WTC11 (cell line): ENCODE measurements at regions not wholly inside any gene's neighbourhood (a gene's known extent, or its start where the extent isn't known, plus 50 kb on each side); places are given as distances from the start of the nearest gene placed in this dataset.

Experiments used
- ATAC-seq: fragments of 200-7000 bp; cut with Tn5 transposase; 2 replicates; pipeline ENCODE4 v1.10.0; 2021; ENCODE audit warnings: mild to moderate bottlenecking, moderate library complexity
- CTCF ChIA-PET: fragments of 300-600 bp; sonication (Branson Sonifier 250); formaldehyde crosslinking; loops from one replicate; lab custom pipeline; 2021; ENCODE audit warnings: antibody characterized with exemption; lab: Charles Lee
- POLR2A ChIA-PET: fragments of 350-600 bp; sonication (Branson Sonifier 250); formaldehyde crosslinking; loops from one replicate; lab custom pipeline; 2021; ENCODE audit warnings: antibody characterized with exemption; lab: Charles Lee
- DNase-seq: peaks from one replicate; pipeline ENCODE4 v3.0.0; 2021; ENCODE audit warnings: low spot score
- H3K27ac Mint-ChIP-seq: 2 replicates; pipeline ENCODE4 v1.8.0; 2021; ENCODE audit warnings: mixed read lengths
- H3K27me3 Mint-ChIP-seq: 2 replicates; pipeline ENCODE4 v1.8.0; 2021; ENCODE audit warnings: low read depth, mild to moderate bottlenecking, moderate library complexity, mixed read lengths
- H3K36me3 Mint-ChIP-seq: 2 replicates; pipeline ENCODE4 v1.8.0; 2021; ENCODE audit warnings: mixed read lengths
- H3K4me1 Mint-ChIP-seq: 2 replicates; pipeline ENCODE4 v1.8.0; 2022; ENCODE audit warnings: mixed read lengths
- H3K4me3 Mint-ChIP-seq: 2 replicates; pipeline ENCODE4 v1.8.0; 2021; ENCODE audit warnings: mild to moderate bottlenecking, moderate library complexity, mixed read lengths
- H3K9me3 Mint-ChIP-seq: 2 replicates; pipeline ENCODE4 v1.8.0; 2021; ENCODE audit warnings: mixed read lengths
- ATF1 ChIP-seq: sonication (generic); formaldehyde crosslinking; IDR thresholded peaks from 2 replicates; pipeline ENCODE4 v1.8.1; 2023; ENCODE audit warnings: mild to moderate bottlenecking, moderate library complexity, missing genetic modification reagents
- CBFB ChIP-seq: sonication (generic); formaldehyde crosslinking; IDR thresholded peaks from 2 replicates; pipeline ENCODE4 v1.8.1; 2022; ENCODE audit warnings: mild to moderate bottlenecking, low read depth, missing genetic modification reagents
- EMX1 ChIP-seq: fragments of 250-450 bp; sonication (Bioruptor Pico); IDR thresholded peaks from 2 replicates; pipeline ENCODE4 v1.8.0; 2021; ENCODE audit warnings: mild to moderate bottlenecking
- ESRRA ChIP-seq: sonication (generic); formaldehyde crosslinking; IDR thresholded peaks from 2 replicates; pipeline ENCODE4 v1.8.1; 2022; ENCODE audit warnings: mild to moderate bottlenecking, missing genetic modification reagents, borderline replicate concordance
- ETV6 ChIP-seq: sonication (generic); formaldehyde crosslinking; IDR thresholded peaks from 2 replicates; pipeline ENCODE4 v1.8.1; 2022; ENCODE audit warnings: mild to moderate bottlenecking, missing genetic modification reagents
- FOXJ3 ChIP-seq: sonication (generic); formaldehyde crosslinking; IDR thresholded peaks from 2 replicates; pipeline ENCODE4 v1.9.0; 2021; ENCODE audit warnings: missing genetic modification reagents, mild to moderate bottlenecking, borderline replicate concordance
- GABPB1 ChIP-seq: sonication (generic); formaldehyde crosslinking; IDR thresholded peaks from 2 replicates; pipeline ENCODE4 v1.8.1; 2023; ENCODE audit warnings: mild to moderate bottlenecking, missing genetic modification reagents
- GRHL2 ChIP-seq: fragments of 250-450 bp; sonication (Bioruptor Pico); IDR thresholded peaks from 2 replicates; pipeline ENCODE4 v1.8.0; 2022; ENCODE audit warnings: mild to moderate bottlenecking, moderate library complexity; ENCODE audit not compliant: insufficient replicate concordance, severe bottlenecking
- GTF2I ChIP-seq: fragments of 250-450 bp; sonication (Bioruptor Pico); conservative IDR thresholded peaks from 2 replicates; pipeline ENCODE4 v1.4.0; 2021; ENCODE audit warnings: mild to moderate bottlenecking
- HMGA2 ChIP-seq: fragments of 250-450 bp; sonication (Bioruptor Pico); IDR thresholded peaks from 2 replicates; pipeline ENCODE4 v1.4.0; 2021; ENCODE audit warnings: mild to moderate bottlenecking, moderate library complexity
- MAX ChIP-seq: sonication (generic); formaldehyde crosslinking; IDR thresholded peaks from 2 replicates; pipeline ENCODE4 v1.8.0; 2022; ENCODE audit warnings: mild to moderate bottlenecking, missing genetic modification reagents
- NFATC4 ChIP-seq: fragments of 250-450 bp; sonication (Bioruptor Pico); IDR thresholded peaks from 2 replicates; pipeline ENCODE4 v1.9.0; 2021; ENCODE audit warnings: mild to moderate bottlenecking
- NR3C1 ChIP-seq: sonication (generic); formaldehyde crosslinking; conservative IDR thresholded peaks from 2 replicates; pipeline ENCODE4 v1.8.1; 2023; ENCODE audit warnings: low read depth, mild to moderate bottlenecking, missing genetic modification reagents
- RORB ChIP-seq: fragments of 250-450 bp; sonication (Bioruptor Pico); IDR thresholded peaks from 2 replicates; pipeline ENCODE4 v1.9.0; 2021; ENCODE audit warnings: mild to moderate bottlenecking
- SMAD4 ChIP-seq: sonication (generic); formaldehyde crosslinking; IDR thresholded peaks from 2 replicates; pipeline ENCODE4 v1.8.0; 2022; ENCODE audit warnings: mild to moderate bottlenecking, missing genetic modification reagents
- STAT6 ChIP-seq: sonication (generic); formaldehyde crosslinking; conservative IDR thresholded peaks from 2 replicates; pipeline ENCODE4 v1.8.1; 2023; ENCODE audit warnings: mild to moderate bottlenecking, low read depth, missing genetic modification reagents, moderate library complexity
- ZBTB21 ChIP-seq: sonication (generic); formaldehyde crosslinking; IDR thresholded peaks from 2 replicates; pipeline ENCODE4 v1.8.1; 2023; ENCODE audit warnings: mild to moderate bottlenecking, missing genetic modification reagents, borderline replicate concordance
- ZNF138 ChIP-seq: sonication (generic); formaldehyde crosslinking; conservative IDR thresholded peaks from 2 replicates; pipeline ENCODE4 v1.8.1; 2022; ENCODE audit warnings: mild to moderate bottlenecking, moderate library complexity, missing genetic modification reagents
- ZNF219 ChIP-seq: sonication (generic); formaldehyde crosslinking; IDR thresholded peaks from 2 replicates; pipeline ENCODE4 v1.8.0; 2023; ENCODE audit warnings: missing genetic modification reagents, mild to moderate bottlenecking, borderline replicate concordance
- ZNF232 ChIP-seq: sonication (generic); formaldehyde crosslinking; IDR thresholded peaks from 2 replicates; pipeline ENCODE4 v1.8.0; 2022; ENCODE audit warnings: mild to moderate bottlenecking, missing genetic modification reagents
- ZNF317 ChIP-seq: sonication (generic); formaldehyde crosslinking; IDR thresholded peaks from 2 replicates; pipeline ENCODE4 v1.8.1; 2023; ENCODE audit warnings: low read depth, mild to moderate bottlenecking, moderate library complexity, missing genetic modification reagents, borderline replicate concordance
- ZNF416 ChIP-seq: fragments of 250-450 bp; sonication (Bioruptor Pico); IDR thresholded peaks from 2 replicates; pipeline ENCODE4 v1.9.0; 2021; ENCODE audit warnings: mild to moderate bottlenecking, inconsistent platforms
- ZNF423 ChIP-seq: fragments of 250-450 bp; sonication (Bioruptor Pico); IDR thresholded peaks from 2 replicates; pipeline ENCODE4 v2.1.2; 2022; ENCODE audit warnings: mild to moderate bottlenecking, moderate library complexity
- ZNF512 ChIP-seq: sonication (generic); formaldehyde crosslinking; IDR thresholded peaks from 2 replicates; pipeline ENCODE4 v1.8.1; 2022; ENCODE audit warnings: missing genetic modification reagents, borderline replicate concordance

DNA sequence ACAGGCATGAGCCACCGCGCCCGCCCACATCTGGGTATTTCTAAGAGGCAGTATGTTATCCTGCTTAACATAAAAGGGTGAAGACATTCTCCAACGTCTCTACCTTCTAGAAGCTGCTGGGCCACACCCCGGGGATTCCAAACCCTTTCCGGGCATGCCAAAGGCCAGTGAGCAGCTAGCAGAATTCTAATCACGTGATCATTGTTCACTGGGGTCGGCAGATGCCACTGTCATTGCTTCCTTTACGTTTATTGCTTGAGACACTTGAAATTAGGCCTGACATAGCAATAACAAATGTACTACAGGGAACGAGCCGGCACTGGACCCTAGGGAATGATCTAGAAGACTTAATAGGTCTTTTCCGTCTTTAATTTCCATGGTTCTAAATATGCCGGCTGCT, 141.2 kb upstream of the ZFHX3 start:
- ChIA-PET CTCF (interaction anchor here (1.6 kb wide), 1 partner anchor 357 kb away, joined by 5 read pairs; no protein-coding TSS in a partner anchor), POLR2A (no interaction called here)
- Mint-ChIP-seq H3K4me1 (peaks cover 11% of the 10 kb centered on the region), H3K27ac (no peak overlapping the region), H3K9me3 (peaks cover 7% of the 10 kb centered on the region; the same call in 1 of the 2 replicates), H3K36me3 (no peaks in the 10 kb centered on the region), H3K27me3 (peaks cover 22% of the 10 kb centered on the region), H3K4me3 (no peak overlapping the region)
- DNase-seq, result no peak
- TF ChIP-seq ZNF232 (CRISPR knock-in tag), result no peak
- TF ChIP-seq GRHL2 (CRISPR knock-in tag), result no peak
- no peak for TF ChIP-seq NFATC4 (CRISPR knock-in tag)
- peak; percentile 33; the same call in 1 of the 2 replicates for TF ChIP-seq RORB (CRISPR knock-in tag)
- ATAC-seq, result no peak

DNA sequence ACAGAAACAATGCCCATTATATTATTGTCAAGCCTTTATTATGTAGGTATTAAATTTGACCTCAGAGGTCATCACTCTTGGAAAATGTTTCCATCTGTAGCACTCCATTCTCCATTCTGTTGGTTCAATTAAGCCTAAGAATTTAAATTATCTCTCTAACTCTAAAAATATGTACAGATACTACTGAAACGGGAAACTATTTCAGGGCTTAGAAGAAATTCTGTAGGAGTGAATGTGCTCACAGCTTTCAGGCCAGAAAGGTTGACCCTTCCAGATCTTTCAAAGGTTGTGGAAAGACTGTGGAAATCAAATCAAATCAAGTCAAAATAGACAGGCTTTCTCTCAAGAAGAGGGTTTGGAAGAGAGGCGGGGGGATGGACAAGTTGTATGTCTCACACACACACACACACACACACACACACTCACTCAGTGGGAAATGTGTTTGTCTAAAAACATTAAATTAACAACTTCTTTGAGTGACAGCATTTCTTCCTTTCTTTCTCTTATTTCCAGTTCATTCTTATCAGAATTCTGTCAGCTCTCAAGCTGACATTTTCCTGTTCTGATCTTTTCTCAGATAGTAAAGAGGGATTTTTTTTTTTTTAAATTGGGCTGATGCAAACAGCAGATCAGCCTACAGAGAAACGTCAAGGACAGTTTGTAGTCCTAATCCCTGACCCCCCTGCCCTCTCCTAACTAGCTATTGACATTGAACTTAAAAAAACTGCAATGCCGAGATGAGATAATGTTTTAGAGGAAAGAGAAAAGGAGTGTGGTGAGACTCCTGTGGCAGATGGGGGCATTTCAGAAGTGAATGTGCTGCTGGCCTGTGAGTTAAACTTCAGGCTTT, 139.0 kb upstream of the ZFHX3 start:
- Mint-ChIP-seq H3K4me3 (no peak overlapping the region), H3K9me3 (peaks cover 7% of the 10 kb centered on the region; the same call in 1 of the 2 replicates)

GRCh38 chr16:73185737-73186136, 137.8 kb upstream of the ZFHX3 start:
- DNase-seq, result no peak
- ChIA-PET CTCF (interaction anchor here (1.7 to 2.7 kb wide), 2 partner anchors 9 to 353 kb away, joined by 5 to 7 read pairs; no protein-coding TSS in a partner anchor), POLR2A (no interaction called here)
- no peak for ATAC-seq
- no peak overlapping the region for H3K4me3 Mint-ChIP-seq
- peaks cover 7% of the 10 kb centered on the region; the same call in 1 of the 2 replicates for H3K9me3 Mint-ChIP-seq
- H3K27ac Mint-ChIP-seq, result no peak overlapping the region
- no peaks in the 10 kb centered on the region; the same call in 1 of the 2 replicates for H3K4me1 Mint-ChIP-seq
- no peaks in the 10 kb centered on the region for H3K36me3 Mint-ChIP-seq
- H3K27me3 Mint-ChIP-seq, result peaks cover 4% of the 10 kb centered on the region
- TF ChIP-seq HMGA2 (no peak), ZNF219 (CRISPR knock-in tag) (no peak), ZNF423 (no peak), STAT6 (CRISPR knock-in tag) (no peak), ATF1 (CRISPR knock-in tag) (no peak), ESRRA (CRISPR knock-in tag) (no peak), GTF2I (CRISPR knock-in tag) (no peak), EMX1 (CRISPR knock-in tag) (no peak), RORB (CRISPR knock-in tag) (no peak), FOXJ3 (CRISPR knock-in tag) (no peak), ZNF512 (no peak), ZBTB21 (CRISPR knock-in tag) (no peak), NR3C1 (CRISPR knock-in tag) (no peak), MAX (CRISPR knock-in tag) (no peak), ETV6 (no peak), ZNF317 (CRISPR knock-in tag) (no peak), ZNF138 (CRISPR knock-in tag) (no peak)

More for the DNA sequence above, 139.0 kb upstream of the ZFHX3 start:
- Mint-ChIP-seq H3K27me3 (peaks cover 12% of the 10 kb centered on the region), H3K4me1 (peaks cover 8% of the 10 kb centered on the region; the same call in 1 of the 2 replicates), H3K36me3 (no peaks in the 10 kb centered on the region), H3K27ac (no peak overlapping the region)
- CTCF ChIA-PET, result interaction anchor here (1.7 to 2.7 kb wide), 2 partner anchors 10 to 354 kb away, joined by 5 to 7 read pairs; no protein-coding TSS in a partner anchor
- no peak for ATAC-seq
- POLR2A ChIA-PET, result no interaction called here
- no peak for DNase-seq
- TF ChIP-seq GABPB1 (CRISPR knock-in tag) (peak; percentile 58), SMAD4 (CRISPR knock-in tag) (no peak), RORB (CRISPR knock-in tag) (no peak), ZNF416 (CRISPR knock-in tag) (no peak), CBFB (no peak)
